ENCODE measurements at regions not wholly inside any gene's neighbourhood (a gene's known extent, or its start where the extent isn't known, plus 50 kb on each side); places are given as distances from the start of the nearest gene placed in this dataset.

- Histone ChIP-seq H3K79me2 (ENCODE audit: insufficient read depth, low read length) (no peaks in the 10 kb centered on the region), H4K8ac (replicated peaks; ENCODE audit: insufficient read length, low read depth, low read length) (no peak overlapping the region), H4K91ac (ENCODE audit: insufficient read length, low read depth, low read length) (no peak overlapping the region), H2BK12ac (ENCODE audit: insufficient read length, low read depth, low read length) (no peak overlapping the region), H2AK5ac (ENCODE audit: insufficient read length, low read length) (no peak overlapping the region), H2BK20ac (ENCODE audit: low read depth, low read length, poor library complexity, severe bottlenecking) (no peak overlapping the region), H2BK15ac (ENCODE audit: low read depth, low read length) (no peak overlapping the region), H3K18ac (ENCODE audit: insufficient read length, low read depth, low read length) (no peak overlapping the region), H3K27ac (ENCODE audit: insufficient read length, low read depth, low read length) (no peak overlapping the region), H4K5ac (ENCODE audit: insufficient read length, low read depth, low read length) (no peak overlapping the region), H2AFZ (ENCODE audit: low read length) (no peak overlapping the region), H3K23ac (ENCODE audit: insufficient read length, low read depth, low read length) (no peak overlapping the region), H3T11ph (ENCODE audit: low read length) (no peak overlapping the region), H3K9me3 (ENCODE audit: control insufficient read depth, low read depth, low read length) (no peaks in the 10 kb centered on the region), H3K56ac (ENCODE audit: insufficient read length, low read depth, low read length) (no peak overlapping the region), H3K79me1 (ENCODE audit: insufficient read depth, low read depth, low read length, poor library complexity, severe bottlenecking) (no peaks in the 10 kb centered on the region), H2BK120ac (ENCODE audit: low read depth, low read length, poor library complexity, severe bottlenecking) (no peak overlapping the region), H3K23me2 (ENCODE audit: insufficient read length, low read depth, low read length, poor library complexity, severe bottlenecking) (no peaks in the 10 kb centered on the region), H3K27me3 (ENCODE audit: insufficient read depth, low read length) (no peaks in the 10 kb centered on the region), H2BK5ac (ENCODE audit: insufficient read length, low read length) (no peak overlapping the region), H3K4me1 (ENCODE audit: insufficient read depth, low read length) (no peaks in the 10 kb centered on the region), H4K20me1 (ENCODE audit: control insufficient read depth, insufficient read depth, insufficient read length) (no peaks in the 10 kb centered on the region), H3K4me2 (ENCODE audit: insufficient read depth, insufficient read length, low read length) (no peak overlapping the region), H3K4ac (ENCODE audit: low read depth, low read length) (no peak overlapping the region), H3K14ac (ENCODE audit: insufficient read depth, low read length) (no peak overlapping the region), H3K9ac (ENCODE audit: extremely low read depth, insufficient read length, low read length) (no peak overlapping the region)
- no CpG with 5 or more reads among the region's 3 CpGs for WGBS (ENCODE audit: extremely low coverage, insufficient read length, low lambda C conversion rate)
- H3K4me1 Mint-ChIP-seq, result peaks cover 41 to 47% of the 10 kb centered on the region in 2 experiments
- no peaks in the 10 kb centered on the region; a peak in 1 of 5 replicates for H3K9me3 Mint-ChIP-seq
- H3K36me3 Mint-ChIP-seq (ENCODE audit: insufficient read depth in 1 of 3, low read depth in 3 of 3), result no peaks in the 10 kb centered on the region
- no peak for DNase-seq
- peaks cover 21% of the 10 kb centered on the region for H3K27me3 Mint-ChIP-seq (ENCODE audit: low read depth)
- H3K4me3 Mint-ChIP-seq, result no peak overlapping the region
- H3K27ac Mint-ChIP-seq, result no peak overlapping the region; a peak in 1 of 7 replicates
- no peak for TF ChIP-seq CTCF (conservative IDR thresholded peaks at IDR 0.05)
These were observed 125.5 kb upstream of the PRR20G start for GRCh38 chr3:127413318-127413673.
